T47D (cell line): ENCODE measurements at regions not wholly inside any gene's neighbourhood (a gene's known extent, or its start where the extent isn't known, plus 50 kb on each side); places are given as distances from the start of the nearest gene placed in this dataset.

Experiments used
- DNase-seq, 2 experiments: peaks; one replicate each; pipeline versions ENCODE4 v3.0.0 to v3.0.0-alpha.2; 2011 to 2012; ENCODE audit warnings: low read depth in 1 of 2, low spot score in 1 of 2
- JUND ChIP-seq: IDR thresholded peaks from 2 replicates; pipeline ENCODE4 v1.6.1; 2012; ENCODE audit warnings: low read depth
- in situ Hi-C: cut with HindIII; loops from 2 replicates; pipeline ENCODE4 v1.10.0; 2016; ENCODE audit warnings: low sequenced_read_pairs, low pct_unique_long_range_greater_than_20kb

- TF ChIP-seq JUND: no peak
- DNase-seq: no peak
- in situ Hi-C loops: no loop called here
Measured at GRCh38 chr2:121133551-121134319, 151.3 kb downstream of the TFCP2L1 start.

GRCh38 chr2:121134728-121135127 lies 150.3 kb downstream of the TFCP2L1 start:
- no peak for TF ChIP-seq JUND
- in situ Hi-C loops: no loop called here
- DNase-seq: no peak

- in situ Hi-C loops: no loop called here
- no peak for DNase-seq
- no peak for TF ChIP-seq JUND
Measured at GRCh38 chr2:121135168-121135853, 149.7 kb downstream of the TFCP2L1 start.

- no peak for TF ChIP-seq JUND
- in situ Hi-C loops: no loop called here
- no peak for DNase-seq
Measured at GRCh38 chr2:121136323-121136722, 148.7 kb downstream of the TFCP2L1 start.

GRCh38 chr2:121137571-121137970 lies 147.4 kb downstream of the TFCP2L1 start:
- no peak for TF ChIP-seq JUND
- no peak for DNase-seq
- in situ Hi-C loops: no loop called here

- DNase-seq: no peak
- no peak for TF ChIP-seq JUND
- in situ Hi-C loops: no loop called here
Measured at GRCh38 chr2:121140734-121141133, 144.3 kb downstream of the TFCP2L1 start.

GRCh38 chr2:121142452-121142851 lies 142.6 kb downstream of the TFCP2L1 start:
- in situ Hi-C loops: no loop called here
- TF ChIP-seq JUND: no peak
- no peak for DNase-seq

- no peak for TF ChIP-seq JUND
- in situ Hi-C loops: no loop called here
Measured at GRCh38 chr2:121144111-121144510, 140.9 kb downstream of the TFCP2L1 start.

GRCh38 chr2:121146630-121147029 lies 138.4 kb downstream of the TFCP2L1 start:
- in situ Hi-C loops: no loop called here
- DNase-seq: no peak
- no peak for TF ChIP-seq JUND

More at GRCh38 chr2:121144111-121144510, 140.9 kb downstream of the TFCP2L1 start:
- no peak for DNase-seq

GRCh38 chr2:121147766-121148165 lies 137.2 kb downstream of the TFCP2L1 start:
- TF ChIP-seq JUND: no peak

GRCh38 chr2:121148481-121148880 lies 136.5 kb downstream of the TFCP2L1 start:
- no peak for TF ChIP-seq JUND
- no peak for DNase-seq
- in situ Hi-C loops: no loop called here

More at GRCh38 chr2:121147766-121148165, 137.2 kb downstream of the TFCP2L1 start:
- DNase-seq: no peak
- in situ Hi-C loops: no loop called here

- in situ Hi-C loops: no loop called here
- no peak for TF ChIP-seq JUND
- DNase-seq: no peak
Measured at GRCh38 chr2:121149384-121149783, 135.6 kb downstream of the TFCP2L1 start.

GRCh38 chr2:121150126-121150525 lies 134.9 kb downstream of the TFCP2L1 start:
- in situ Hi-C loops: no loop called here
- TF ChIP-seq JUND: no peak
- no peak for DNase-seq
